HL-60 (cell line): ENCODE measurements at regions not wholly inside any gene's neighbourhood (a gene's known extent, or its start where the extent isn't known, plus 50 kb on each side); places are given as distances from the start of the nearest gene placed in this dataset.

Experiments used
- GABPA ChIP-seq: IDR thresholded peaks from 2 replicates; pipeline ENCODE4 v1.6.1; 2012; ENCODE audit warnings: low read depth
- POLR2AphosphoS5 ChIP-seq: IDR thresholded peaks from 2 replicates; pipeline ENCODE4 v1.6.1; 2012; ENCODE audit warnings: low read depth
- SPI1 ChIP-seq: IDR thresholded peaks from 2 replicates; pipeline ENCODE4 v1.6.1; 2012; ENCODE audit warnings: low read depth, mild to moderate bottlenecking, borderline replicate concordance
- TF ChIP-seq, protein P1 (sequence below): IDR thresholded peaks from one replicate; pipeline ENCODE4 v1.5.1; 2011; ENCODE audit warnings: low read length, control low read depth, inconsistent platforms; ENCODE audit not compliant: insufficient read depth

DNA sequence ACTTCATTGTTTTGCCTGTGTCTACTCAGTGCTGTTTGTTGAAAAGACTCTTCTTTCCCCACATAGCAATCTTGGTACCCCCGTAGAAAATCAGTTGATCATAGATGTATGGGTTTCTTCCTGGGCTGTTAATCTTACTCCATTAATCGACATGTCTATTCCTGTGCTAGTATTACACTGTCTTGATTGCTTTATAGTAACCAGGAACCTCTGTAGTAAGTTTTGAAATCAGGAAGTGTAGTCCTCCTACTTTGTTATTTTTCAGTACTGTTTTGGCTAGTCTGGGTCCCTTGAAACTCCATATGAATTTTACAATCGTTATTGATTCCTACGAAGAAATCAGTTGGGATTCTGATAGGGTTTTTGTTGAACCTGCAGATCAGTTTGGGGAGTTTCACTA lies 78.8 kb upstream of the FAM136A start:
- TF ChIP-seq, protein P1, sequence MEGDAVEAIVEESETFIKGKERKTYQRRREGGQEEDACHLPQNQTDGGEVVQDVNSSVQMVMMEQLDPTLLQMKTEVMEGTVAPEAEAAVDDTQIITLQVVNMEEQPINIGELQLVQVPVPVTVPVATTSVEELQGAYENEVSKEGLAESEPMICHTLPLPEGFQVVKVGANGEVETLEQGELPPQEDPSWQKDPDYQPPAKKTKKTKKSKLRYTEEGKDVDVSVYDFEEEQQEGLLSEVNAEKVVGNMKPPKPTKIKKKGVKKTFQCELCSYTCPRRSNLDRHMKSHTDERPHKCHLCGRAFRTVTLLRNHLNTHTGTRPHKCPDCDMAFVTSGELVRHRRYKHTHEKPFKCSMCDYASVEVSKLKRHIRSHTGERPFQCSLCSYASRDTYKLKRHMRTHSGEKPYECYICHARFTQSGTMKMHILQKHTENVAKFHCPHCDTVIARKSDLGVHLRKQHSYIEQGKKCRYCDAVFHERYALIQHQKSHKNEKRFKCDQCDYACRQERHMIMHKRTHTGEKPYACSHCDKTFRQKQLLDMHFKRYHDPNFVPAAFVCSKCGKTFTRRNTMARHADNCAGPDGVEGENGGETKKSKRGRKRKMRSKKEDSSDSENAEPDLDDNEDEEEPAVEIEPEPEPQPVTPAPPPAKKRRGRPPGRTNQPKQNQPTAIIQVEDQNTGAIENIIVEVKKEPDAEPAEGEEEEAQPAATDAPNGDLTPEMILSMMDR, result no peak
- TF ChIP-seq GABPA, result no peak
- no peak for TF ChIP-seq POLR2AphosphoS5
- no peak; the same call in 1 of the 2 replicates for TF ChIP-seq SPI1
